Omental fat pad (tissue), 3 donors: ENCODE measurements at regions not wholly inside any gene's neighbourhood (a gene's known extent, or its start where the extent isn't known, plus 50 kb on each side); places are given as distances from the start of the nearest gene placed in this dataset.
A peak's percentile ranks its signal among the peaks of the same experiment; 100 is the strongest.

ENCODE experiments used
- ATAC-seq: fragments of 150-250 bp; one replicate; pipeline ENCODE4 v1.9.1; 2016; ENCODE audit warnings: mild to moderate bottlenecking, moderate library complexity; ENCODE audit not compliant: low FRiP score
- DNase-seq: peaks from one replicate; pipeline ENCODE4 v3.0.0-alpha.2; 2019; ENCODE audit warnings: low spot score
- TF ChIP-seq, protein P1 (sequence below), 3 donors: fragments of 450-650 bp; IDR thresholded peaks; one replicate each; pipeline ENCODE4 v1.5.1; 2016 to 2017; ENCODE audit warnings: antibody characterized with exemption in 3 of 3, mild to moderate bottlenecking in 3 of 3, moderate library complexity in 2 of 3

DNA sequence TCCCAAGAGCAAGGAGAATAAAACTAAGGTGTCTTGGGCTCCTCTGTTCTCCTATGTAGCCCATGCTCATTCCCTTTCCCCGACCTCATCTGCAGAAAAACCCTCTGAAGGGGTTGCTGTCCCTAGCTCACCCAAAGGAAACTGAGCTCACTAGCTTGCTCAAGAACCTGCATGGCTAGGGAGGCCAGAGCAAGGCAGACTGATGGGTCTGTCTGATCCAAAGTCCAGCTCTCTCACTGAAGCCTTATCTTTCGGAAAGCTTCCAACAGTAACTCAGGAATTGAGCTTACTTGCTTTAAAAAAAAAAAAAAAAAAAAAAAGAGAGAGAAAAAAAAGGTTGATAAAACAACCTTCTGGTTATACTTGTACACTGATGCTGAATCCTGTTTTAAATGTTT is 141.4 kb upstream of the TOPAZ1 start:
- no peak for ATAC-seq
- no peak for DNase-seq
- TF ChIP-seq, protein P1, sequence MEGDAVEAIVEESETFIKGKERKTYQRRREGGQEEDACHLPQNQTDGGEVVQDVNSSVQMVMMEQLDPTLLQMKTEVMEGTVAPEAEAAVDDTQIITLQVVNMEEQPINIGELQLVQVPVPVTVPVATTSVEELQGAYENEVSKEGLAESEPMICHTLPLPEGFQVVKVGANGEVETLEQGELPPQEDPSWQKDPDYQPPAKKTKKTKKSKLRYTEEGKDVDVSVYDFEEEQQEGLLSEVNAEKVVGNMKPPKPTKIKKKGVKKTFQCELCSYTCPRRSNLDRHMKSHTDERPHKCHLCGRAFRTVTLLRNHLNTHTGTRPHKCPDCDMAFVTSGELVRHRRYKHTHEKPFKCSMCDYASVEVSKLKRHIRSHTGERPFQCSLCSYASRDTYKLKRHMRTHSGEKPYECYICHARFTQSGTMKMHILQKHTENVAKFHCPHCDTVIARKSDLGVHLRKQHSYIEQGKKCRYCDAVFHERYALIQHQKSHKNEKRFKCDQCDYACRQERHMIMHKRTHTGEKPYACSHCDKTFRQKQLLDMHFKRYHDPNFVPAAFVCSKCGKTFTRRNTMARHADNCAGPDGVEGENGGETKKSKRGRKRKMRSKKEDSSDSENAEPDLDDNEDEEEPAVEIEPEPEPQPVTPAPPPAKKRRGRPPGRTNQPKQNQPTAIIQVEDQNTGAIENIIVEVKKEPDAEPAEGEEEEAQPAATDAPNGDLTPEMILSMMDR (IDR thresholded peaks at IDR 0.05), result no peak

- TF ChIP-seq, protein P1 (IDR thresholded peaks at IDR 0.05), result no peak
- DNase-seq (no peak), ATAC-seq (no peak)
These were observed 137.6 kb upstream of the TOPAZ1 start for GRCh38 chr3:44104043-44104442.

DNA sequence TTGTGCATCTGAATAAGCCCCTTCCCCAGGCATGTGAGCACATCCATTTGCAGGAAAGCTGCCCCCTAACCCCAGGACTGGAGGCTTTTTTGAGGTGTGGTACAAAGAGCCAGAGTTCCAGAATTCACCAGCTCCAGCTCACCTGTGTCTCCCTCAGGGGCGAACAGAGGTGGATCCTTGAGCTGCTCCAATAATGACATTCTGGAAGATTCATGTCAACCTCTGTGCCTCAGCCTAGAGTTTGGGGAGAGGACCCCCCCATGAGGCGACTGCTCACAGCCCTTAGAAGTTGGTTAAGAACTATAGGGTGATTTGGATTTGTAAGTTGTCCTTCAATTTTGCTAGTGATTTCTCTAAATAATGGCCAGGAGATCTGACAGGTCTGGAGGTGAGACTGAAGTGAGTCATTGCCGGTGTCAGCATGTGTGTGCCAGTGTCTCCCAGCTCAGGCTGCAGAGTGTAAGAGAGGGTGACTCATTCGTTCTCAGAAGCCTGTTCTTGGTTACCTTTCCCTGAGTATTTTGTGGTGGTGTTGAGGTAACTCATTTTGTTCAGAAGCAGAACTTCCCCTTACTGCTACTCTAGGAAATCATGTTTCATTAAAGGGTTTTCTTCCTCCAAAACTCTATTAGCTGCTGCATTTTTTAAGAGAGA is 136.9 kb upstream of the TOPAZ1 start:
- ATAC-seq (peak; percentile 86), DNase-seq (no peak)
- TF ChIP-seq, protein P1 (IDR thresholded peaks at IDR 0.05), result no peak

DNA sequence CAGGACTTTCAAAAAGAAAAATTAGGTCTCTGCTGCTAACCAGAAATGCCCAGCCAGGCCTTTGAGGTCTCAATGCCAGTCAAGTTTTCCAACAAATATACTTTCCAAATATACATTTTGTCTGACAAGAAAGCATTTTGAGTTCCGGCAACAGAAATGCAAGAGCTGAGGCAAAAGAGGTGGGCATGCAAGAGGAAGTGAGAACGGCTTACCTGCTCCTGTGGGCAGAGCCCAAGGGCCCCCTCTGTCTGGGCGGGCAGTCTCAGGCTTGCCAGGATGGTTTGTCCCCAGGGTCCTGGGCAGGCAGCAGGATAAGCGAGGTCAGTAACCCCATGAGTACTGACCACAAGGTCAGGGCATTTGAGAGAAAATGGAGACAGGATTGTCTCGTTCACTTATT is 136.1 kb upstream of the TOPAZ1 start:
- no peak for ATAC-seq
- TF ChIP-seq, protein P1 (IDR thresholded peaks at IDR 0.05), result no peak
- no peak for DNase-seq

- no peak for ATAC-seq
- no peak for DNase-seq
- TF ChIP-seq, protein P1 (IDR thresholded peaks at IDR 0.05), result no peak
These were observed 134.9 kb upstream of the TOPAZ1 start for GRCh38 chr3:44106756-44107155.

- TF ChIP-seq, protein P1 (IDR thresholded peaks at IDR 0.05), result no peak
- DNase-seq (no peak), ATAC-seq (no peak)
These were observed 133.2 kb upstream of the TOPAZ1 start for GRCh38 chr3:44108481-44108880.

GRCh38 chr3:44109771-44110361 is 131.8 kb upstream of the TOPAZ1 start:
- TF ChIP-seq, protein P1 (IDR thresholded peaks at IDR 0.05), result no peak
- DNase-seq (no peak), ATAC-seq (no peak)
